NOMO-1 treated with DMSO at 0.1 percent for 48 hours (cell line): ENCODE measurements at regions not wholly inside any gene's neighbourhood (a gene's known extent, or its start where the extent isn't known, plus 50 kb on each side); places are given as distances from the start of the nearest gene placed in this dataset.
A peak's percentile ranks its signal among the peaks of the same experiment; 100 is the strongest.

ENCODE experiments used
- DNase-seq: peaks from one replicate; lab custom pipeline; 2025; ENCODE audit not compliant: unreplicated experiment; lab: John Stamatoyannopoulos, UW

DNA sequence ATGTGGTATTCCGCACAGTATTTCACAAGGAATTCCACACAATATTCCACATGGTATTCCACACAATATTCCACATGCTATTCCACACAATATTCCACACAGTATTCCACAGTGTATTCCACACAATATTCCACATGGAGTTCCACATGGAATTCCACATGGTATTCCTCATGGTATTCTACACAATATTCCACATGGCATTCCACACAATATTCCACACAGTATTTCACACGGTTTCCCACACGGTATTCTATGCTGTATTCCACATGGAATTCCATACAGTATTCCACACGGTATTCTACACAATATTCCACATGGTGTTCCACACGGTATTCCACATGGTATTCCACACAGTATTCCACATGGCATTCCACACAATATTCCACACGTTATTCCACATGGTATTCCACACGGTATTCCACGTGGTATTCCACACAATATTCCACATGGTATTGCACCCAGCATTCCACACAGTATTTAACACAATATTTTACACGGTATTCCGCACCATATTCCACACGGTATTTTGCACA lies 137.3 kb upstream of the CHST15 start:
- no peak for DNase-seq

- DNase-seq = no peak
Observed at GRCh38 chr10:124229989-124230634, 136.7 kb upstream of the CHST15 start.

GRCh38 chr10:124229201-124229988 lies 136.0 kb upstream of the CHST15 start:
- DNase-seq = no peak

DNA sequence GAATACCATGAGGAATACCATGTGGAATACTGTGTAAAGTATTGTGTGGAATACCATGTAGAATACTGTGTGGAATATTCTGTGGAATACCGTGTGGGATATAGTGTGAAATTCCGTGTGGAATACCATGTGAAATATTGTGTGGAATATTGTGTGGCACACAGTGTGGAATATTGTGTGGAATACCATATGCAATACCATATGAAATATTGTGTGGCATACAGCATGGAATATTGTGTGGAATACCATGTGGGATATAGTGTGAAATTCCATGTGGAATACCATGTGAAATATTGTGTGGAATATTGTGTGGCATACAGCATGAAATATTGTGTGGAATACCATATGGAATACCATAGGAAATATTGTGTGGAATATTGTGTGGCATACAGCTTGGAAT lies 135.1 kb upstream of the CHST15 start:
- DNase-seq = no peak

GRCh38 chr10:124227988-124228387 lies 134.6 kb upstream of the CHST15 start:
- no peak for DNase-seq

DNA sequence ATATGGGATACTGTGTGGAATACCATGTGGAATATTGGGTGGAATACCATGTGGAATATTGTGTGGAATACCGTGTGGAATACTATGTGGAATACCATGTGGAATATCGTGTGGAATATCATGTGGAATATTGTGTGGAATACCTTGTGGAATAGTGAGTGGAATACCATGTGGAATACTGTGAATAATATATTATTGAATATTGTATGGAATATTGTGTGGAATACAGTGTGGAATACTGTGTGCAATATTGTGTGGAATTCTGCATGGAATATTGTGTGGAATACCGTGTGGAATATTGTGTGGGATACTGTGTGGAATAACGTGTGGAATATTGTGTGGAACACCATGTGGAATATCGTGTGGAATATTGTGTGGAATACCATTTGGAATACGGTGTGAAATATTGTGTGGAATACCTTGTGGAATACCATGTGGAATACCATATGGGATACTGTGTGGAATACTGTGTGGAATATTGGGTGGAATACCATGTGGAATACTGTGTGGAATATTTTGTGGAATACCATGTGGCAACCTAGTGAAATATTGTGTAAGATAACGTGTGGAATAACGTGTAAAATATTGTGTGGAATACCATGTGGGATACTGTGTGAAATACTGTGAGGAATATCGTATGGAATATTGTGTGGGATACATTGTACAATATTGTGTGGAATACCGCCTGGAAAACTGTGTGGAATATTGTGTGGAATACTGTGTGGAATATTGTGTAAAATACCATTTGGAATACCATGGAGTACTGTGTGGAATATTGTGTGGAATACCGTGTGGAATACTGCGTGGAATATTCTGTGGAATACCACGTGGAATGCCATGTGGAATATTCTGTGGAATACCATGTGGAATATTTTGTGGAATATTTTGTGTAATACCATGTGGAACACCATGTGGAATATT lies 133.9 kb upstream of the CHST15 start:
- DNase-seq = no peak

DNA sequence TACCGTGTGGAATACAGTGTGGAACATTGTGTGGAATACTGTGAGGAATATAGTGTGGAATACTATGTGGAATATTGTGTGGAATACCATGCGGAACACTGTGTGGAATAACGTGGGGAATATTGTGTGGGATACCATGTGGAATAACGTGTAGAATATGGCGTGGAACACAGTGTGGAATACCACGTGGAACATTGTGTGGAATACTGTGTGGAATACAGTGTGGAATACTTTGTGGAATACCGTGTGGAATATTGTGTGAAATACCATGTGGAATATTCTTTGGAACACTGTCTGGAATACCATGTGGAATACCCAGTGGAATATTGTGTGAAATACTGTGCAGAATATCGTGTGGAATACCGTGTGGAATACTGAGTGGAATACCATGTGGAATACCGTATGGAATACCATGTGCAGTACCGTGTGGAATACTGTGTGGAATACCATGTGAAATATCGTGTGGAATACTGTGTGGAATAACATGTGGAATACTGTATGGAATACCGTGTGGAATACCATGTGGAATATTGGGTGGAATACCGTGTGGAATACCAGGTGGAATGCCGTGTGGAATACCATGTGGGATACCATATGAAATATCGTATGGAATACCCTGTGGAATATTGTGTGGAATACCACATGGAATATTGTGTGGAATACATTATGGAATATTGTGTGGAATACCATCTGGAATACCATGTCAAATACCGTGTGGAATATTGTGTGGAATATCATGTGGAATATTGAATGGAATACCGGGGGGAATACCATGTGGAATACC lies 133.1 kb upstream of the CHST15 start:
- no peak for DNase-seq

DNA sequence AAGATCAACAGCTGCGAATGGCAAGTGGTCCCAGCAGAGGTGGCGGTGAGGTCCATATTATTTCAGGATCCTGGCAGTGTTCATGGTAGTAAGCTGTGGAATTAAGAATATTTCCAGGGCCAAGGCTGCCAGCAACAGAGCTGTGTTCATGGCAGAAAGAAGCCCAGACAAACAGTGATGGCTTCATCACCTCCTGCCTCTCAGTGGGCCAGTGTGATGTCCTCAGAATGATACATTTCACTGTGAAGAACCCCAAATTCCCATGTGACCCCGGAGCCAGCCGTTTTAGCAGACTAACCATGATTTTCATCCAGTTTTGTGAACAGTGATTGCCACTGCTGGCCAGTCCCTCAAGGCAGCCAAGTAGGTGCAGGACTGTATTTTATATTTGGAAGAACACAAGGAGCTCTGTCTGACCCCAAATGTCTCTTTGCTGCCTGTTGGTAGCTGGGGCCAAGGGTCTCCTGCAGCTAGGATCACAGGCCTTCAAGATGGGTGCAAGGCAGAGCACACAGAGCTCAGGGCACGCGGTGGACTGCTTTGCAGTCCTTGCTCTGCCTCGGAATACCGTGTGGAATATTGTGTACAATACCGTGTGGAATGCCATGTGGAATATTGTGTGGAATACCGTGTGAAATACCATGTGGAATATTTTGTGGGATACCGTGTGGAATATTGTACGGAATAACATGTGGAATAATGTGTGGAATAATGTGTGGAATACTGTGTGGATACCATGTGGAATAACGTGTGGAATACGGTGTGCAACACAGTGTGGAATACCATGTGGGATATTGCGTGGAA lies 132.3 kb upstream of the CHST15 start:
- peak; percentile 78 for DNase-seq

GRCh38 chr10:124225029-124225466 lies 131.7 kb upstream of the CHST15 start:
- no peak for DNase-seq

DNA sequence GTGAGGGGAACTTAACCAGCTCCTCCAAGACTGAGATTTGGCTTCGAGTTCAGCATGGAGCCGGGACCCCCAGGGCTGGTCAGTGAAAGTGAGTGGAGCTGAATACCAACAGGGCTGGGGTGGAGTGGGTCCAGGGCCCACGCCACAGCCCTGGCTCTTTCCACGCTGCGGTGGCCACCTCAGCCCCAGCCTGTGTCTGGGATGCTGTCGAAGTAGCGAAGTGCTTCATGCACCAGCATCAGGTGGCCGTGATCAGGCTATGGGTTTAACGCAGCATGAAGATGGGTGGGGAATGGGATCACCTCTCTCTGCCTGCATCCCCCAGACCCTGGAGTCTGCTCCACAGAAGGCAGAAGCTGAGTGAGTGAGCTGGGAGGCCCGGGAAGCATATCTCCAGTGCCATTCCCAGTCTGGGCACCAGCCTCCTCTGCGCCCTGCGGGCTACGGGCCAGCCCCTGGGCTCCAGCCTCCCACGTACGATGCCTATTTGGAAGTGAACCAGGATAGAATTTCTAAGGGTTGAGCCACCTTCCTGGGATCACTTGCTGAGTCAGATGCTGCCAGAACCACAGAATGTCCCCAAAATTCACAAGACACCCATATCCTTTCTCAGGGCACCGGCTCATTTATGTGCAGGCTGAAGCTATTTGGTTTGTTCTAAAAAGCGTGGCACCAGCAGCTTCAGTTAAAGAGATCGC lies 131.1 kb upstream of the CHST15 start:
- DNase-seq = no peak

- no peak for DNase-seq
Observed at GRCh38 chr10:124223711-124224085, 130.3 kb upstream of the CHST15 start.

DNA sequence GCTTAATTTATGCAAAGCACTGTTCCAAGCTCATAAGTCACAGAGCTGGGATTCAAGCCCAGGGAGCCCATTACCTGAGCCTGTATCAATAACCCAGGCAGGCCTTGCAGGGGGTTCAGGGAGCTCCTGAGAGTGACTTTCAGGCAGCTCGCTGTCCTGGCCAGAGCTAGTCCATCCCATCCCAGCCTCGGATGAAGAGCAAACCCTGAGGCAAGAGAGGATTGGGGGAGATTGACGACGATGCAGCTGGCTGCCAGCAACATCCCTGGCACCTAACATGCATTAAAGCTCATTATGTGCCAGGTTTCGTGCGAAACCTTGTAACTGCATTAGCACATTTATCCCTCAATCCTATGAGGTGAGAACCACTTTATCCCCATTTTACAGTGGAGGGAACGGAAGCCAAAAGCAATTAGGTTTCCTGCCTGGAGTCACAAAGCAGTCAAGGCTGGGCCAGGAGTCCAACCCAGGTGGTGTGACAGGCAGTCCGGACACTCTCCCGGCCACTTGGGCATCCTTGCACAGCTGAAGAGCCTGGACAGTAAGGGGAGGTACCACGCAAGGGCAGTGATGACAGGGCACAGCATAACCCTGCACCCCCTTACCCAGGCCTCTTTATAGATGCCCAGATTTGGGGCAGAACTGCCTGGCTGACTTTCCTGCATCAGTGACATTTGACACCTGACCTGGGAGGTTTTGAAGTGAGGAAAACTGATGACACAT lies 129.8 kb upstream of the CHST15 start:
- no peak for DNase-seq

- no peak for DNase-seq
Observed at GRCh38 chr10:124222318-124222987, 129.1 kb upstream of the CHST15 start.

DNA sequence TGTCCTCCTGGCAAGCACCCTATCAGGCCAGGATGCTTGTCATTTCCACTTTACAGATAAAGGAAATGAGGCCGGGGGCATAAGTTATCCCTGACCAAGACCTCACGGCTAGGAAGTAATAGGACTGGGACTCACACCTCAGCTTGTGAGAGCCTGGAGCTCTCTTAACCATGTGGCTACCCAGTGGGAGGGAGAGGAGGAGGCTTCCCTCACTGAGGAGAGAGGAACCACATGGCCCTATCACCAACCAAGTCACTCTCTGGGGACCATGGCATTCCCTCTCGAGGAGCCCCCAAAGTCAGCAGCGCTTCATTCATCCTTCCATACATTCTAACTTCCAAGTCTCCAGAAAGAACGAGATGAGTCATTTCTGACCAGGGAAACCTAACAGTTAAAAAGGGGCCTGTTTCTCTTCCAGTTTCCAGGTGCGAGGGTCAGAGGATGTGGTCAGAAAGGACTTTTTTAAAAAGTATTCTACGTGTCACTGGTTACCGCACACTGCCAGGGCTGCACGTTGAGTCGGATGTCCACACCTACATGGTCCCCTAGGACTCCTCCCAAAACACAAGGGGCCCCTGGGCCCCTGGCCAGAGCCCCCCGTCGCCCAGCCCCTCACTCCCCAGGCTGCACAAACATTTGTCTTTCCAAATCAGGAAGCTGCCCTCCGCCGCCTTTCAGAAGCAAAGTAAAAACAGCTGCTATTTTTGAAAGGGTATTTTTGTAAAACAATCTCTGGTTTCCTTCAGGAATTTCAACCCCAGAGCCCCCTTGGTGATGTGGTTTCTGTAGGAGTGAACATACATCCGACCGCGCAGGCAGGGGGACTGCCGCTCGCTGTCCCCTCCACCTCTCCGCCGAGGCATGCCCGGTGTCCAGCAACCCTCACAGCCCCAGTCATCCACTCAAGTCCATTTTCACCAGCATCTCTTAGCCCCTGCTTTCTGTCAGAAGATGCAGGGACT lies 128.2 kb upstream of the CHST15 start:
- no peak for DNase-seq

DNA sequence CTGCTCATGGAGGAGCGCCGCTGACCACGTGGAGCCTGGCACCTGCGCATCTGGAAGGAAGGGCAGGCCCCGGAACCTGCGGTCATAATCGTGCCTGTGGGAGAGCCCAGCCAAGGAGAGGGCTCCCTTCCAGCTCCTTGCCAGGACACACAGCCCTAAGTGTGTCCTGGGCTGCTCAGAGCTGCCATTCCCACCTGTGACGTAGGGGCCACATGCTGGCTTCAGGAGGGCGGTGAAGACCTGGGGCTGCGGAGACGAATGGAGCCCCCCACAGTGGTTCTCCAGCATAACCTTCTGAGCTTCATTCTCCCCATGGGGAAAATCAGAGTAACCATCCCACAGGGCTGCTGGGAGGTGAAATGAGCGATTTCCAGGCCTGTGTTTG lies 127.6 kb upstream of the CHST15 start:
- DNase-seq = no peak

GRCh38 chr10:124220547-124220946 lies 127.1 kb upstream of the CHST15 start:
- no peak for DNase-seq

DNA sequence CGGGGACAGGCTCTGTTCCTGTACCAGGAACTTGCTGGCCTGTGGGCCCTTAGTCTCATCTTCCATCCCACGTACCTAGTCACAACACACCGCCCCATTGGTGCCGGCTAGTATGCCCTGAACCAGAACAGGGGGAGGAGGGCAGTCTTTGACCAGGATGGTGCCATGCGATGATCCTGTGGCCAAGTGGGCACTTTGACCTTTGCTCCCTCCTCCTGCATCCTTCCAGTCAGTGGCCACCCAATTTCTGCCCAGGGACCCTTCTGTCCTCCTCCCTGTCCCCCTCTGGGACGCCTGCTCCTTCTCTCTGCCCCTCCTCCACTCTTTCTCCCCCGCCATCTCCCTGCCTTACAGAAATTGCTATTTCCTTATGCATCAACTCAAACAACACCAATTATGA lies 126.3 kb upstream of the CHST15 start:
- no peak for DNase-seq
